ENCODE measurements at regions not wholly inside any gene's neighbourhood (a gene's known extent, or its start where the extent isn't known, plus 50 kb on each side); places are given as distances from the start of the nearest gene placed in this dataset.

- Histone ChIP-seq H3K27ac (no peak overlapping the region), H3K4me3 (no peak overlapping the region), H3K9me3 (no peaks in the 10 kb centered on the region), H3K4me1 (peaks cover 0 to 6% of the 10 kb centered on the region in 2 donors), H3K36me3 (no peaks in the 10 kb centered on the region), H3K27me3 (no peaks in the 10 kb centered on the region)
- TF ChIP-seq CTCF (IDR thresholded peaks at IDR 0.05) = no peak
- DNase-seq (ENCODE audit: low spot score in 2 of 2) = no peak
- intact Hi-C loops (cut with DNase I) = no loop called here
Observed at GRCh38 chr11:130693543-130693942, 222.7 kb downstream of the SNX19 start.

- no peaks in the 10 kb centered on the region for H3K9me3 ChIP-seq
- H3K27me3 ChIP-seq = no peaks in the 10 kb centered on the region
- H3K4me3 ChIP-seq = no peak overlapping the region
- no peaks in the 10 kb centered on the region for H3K4me1 ChIP-seq
- no peak overlapping the region for H3K27ac ChIP-seq
- intact Hi-C loops (cut with DNase I) = no loop called here
- DNase-seq (ENCODE audit: low spot score in 2 of 2) = no peak
- no peak for TF ChIP-seq CTCF (IDR thresholded peaks at IDR 0.05)
- no peaks in the 10 kb centered on the region for H3K36me3 ChIP-seq
Observed at GRCh38 chr11:130694488-130695045, 221.7 kb downstream of the SNX19 start.

GRCh38 chr11:130698174-130698573 is 218.1 kb downstream of the SNX19 start:
- no peak for DNase-seq (ENCODE audit: low spot score in 2 of 2)
- no peak overlapping the region for H3K27ac ChIP-seq
- H3K4me3 ChIP-seq = no peak overlapping the region
- H3K36me3 ChIP-seq = no peaks in the 10 kb centered on the region
- H3K27me3 ChIP-seq = no peaks in the 10 kb centered on the region
- TF ChIP-seq CTCF (IDR thresholded peaks at IDR 0.05) = no peak
- no peaks in the 10 kb centered on the region for H3K4me1 ChIP-seq
- no peaks in the 10 kb centered on the region for H3K9me3 ChIP-seq
- intact Hi-C loops (cut with DNase I) = no loop called here

- H3K9me3 ChIP-seq = no peaks in the 10 kb centered on the region
- DNase-seq (ENCODE audit: low spot score in 2 of 2) = no peak
- no peak for TF ChIP-seq CTCF (IDR thresholded peaks at IDR 0.05)
- no peak overlapping the region for H3K4me3 ChIP-seq
- H3K36me3 ChIP-seq = no peaks in the 10 kb centered on the region
- H3K27me3 ChIP-seq = no peaks in the 10 kb centered on the region
- intact Hi-C loops (cut with DNase I) = no loop called here
- H3K4me1 ChIP-seq = no peaks in the 10 kb centered on the region
- H3K27ac ChIP-seq = no peak overlapping the region
Observed at GRCh38 chr11:130699561-130699960, 216.7 kb downstream of the SNX19 start.

- DNase-seq (ENCODE audit: low spot score in 2 of 2) = no peak
- intact Hi-C loops (cut with DNase I) = no loop called here
- no peak for TF ChIP-seq CTCF (IDR thresholded peaks at IDR 0.05)
- no peaks in the 10 kb centered on the region for H3K27me3 ChIP-seq
- H3K9me3 ChIP-seq = no peaks in the 10 kb centered on the region
- H3K4me3 ChIP-seq = no peak overlapping the region
- H3K36me3 ChIP-seq = no peaks in the 10 kb centered on the region
- H3K4me1 ChIP-seq = no peaks in the 10 kb centered on the region
- H3K27ac ChIP-seq = no peak overlapping the region
Observed at GRCh38 chr11:130700092-130700491, 216.2 kb downstream of the SNX19 start.
